ENCODE measurements at regions not wholly inside any gene's neighbourhood (a gene's known extent, or its start where the extent isn't known, plus 50 kb on each side); places are given as distances from the start of the nearest gene placed in this dataset.

DNA sequence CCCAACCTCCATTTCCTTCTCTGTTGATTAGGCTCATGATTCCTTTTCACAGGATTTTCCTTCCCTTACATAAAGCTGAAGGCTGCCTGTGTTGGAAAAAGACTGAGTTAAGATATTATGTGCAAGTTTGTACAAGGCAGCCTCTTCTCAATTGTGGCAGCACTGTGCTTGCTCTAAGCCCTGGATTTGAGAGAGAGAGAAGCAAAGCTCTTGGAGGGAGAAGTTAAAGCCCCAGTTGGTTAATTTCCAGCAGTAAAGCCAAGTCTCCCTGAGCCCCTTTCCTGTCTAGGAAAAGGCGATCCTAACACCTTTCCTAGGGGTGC lies 128.3 kb upstream of the SESN3 start:
- Histone ChIP-seq H3K4me1 (no peaks in the 10 kb centered on the region), H3K9me3 (no peaks in the 10 kb centered on the region), H3K36me3 (no peaks in the 10 kb centered on the region), H3K27me3 (no peaks in the 10 kb centered on the region), H3K27ac (no peak overlapping the region), H3K4me3 (replicated peaks in 1 of 3) (no peak overlapping the region)
- 100% methylated on average over 1 of the region's 1 CpG for WGBS, 2 donors
- DNase-seq = no peak
- TF ChIP-seq, protein P1, sequence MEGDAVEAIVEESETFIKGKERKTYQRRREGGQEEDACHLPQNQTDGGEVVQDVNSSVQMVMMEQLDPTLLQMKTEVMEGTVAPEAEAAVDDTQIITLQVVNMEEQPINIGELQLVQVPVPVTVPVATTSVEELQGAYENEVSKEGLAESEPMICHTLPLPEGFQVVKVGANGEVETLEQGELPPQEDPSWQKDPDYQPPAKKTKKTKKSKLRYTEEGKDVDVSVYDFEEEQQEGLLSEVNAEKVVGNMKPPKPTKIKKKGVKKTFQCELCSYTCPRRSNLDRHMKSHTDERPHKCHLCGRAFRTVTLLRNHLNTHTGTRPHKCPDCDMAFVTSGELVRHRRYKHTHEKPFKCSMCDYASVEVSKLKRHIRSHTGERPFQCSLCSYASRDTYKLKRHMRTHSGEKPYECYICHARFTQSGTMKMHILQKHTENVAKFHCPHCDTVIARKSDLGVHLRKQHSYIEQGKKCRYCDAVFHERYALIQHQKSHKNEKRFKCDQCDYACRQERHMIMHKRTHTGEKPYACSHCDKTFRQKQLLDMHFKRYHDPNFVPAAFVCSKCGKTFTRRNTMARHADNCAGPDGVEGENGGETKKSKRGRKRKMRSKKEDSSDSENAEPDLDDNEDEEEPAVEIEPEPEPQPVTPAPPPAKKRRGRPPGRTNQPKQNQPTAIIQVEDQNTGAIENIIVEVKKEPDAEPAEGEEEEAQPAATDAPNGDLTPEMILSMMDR (IDR thresholded peaks at IDR 0.05) = no peak
- TF ChIP-seq POLR2A (IDR thresholded peaks at IDR 0.05) = no peak
- intact Hi-C loops (cut with DNase I) = no loop called here

DNA sequence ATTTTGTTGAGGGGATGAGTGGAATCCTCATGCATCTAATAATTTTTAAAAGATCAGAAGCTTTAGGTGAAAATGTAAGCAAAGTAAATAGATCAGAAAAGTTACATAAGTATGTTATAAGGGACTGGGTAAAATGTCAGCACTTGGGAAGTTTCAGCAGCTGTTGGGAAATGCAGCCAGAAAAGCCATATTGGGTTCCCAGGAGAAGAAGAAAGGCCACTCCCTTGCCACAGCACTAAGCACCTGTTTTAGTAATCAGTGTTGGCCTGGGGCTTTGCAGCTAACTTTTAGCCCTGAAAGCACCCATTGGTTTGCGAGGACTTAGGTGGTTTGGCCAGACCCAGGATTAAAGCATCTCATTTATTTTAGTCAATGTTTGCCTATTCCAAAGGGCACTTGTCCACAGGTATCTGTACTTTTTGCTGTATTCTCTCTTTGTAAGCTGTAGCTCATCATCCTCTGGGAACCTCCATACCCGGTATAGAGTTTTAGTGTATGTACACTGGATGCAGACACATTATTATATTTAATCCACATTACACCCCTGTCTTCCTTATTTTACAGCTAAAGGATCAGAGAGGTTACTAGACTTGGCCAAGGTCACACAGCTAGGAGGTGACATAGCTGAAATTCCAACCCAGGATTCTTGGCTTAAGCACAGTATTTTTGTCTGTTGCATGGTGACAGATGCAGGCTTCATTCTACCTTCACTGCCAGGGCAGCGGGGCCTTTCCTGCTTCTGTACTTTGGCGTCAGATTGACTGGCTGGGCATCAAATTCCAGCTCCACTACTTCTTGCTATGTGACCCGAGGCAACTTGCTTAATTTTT lies 127.7 kb upstream of the SESN3 start:
- no peak overlapping the region for H3K4me3 ChIP-seq (replicated peaks in 1 of 3)
- TF ChIP-seq POLR2A (IDR thresholded peaks at IDR 0.05) = no peak
- TF ChIP-seq, protein P1 (IDR thresholded peaks at IDR 0.05) = no peak
- H3K9me3 ChIP-seq = no peaks in the 10 kb centered on the region
- no peaks in the 10 kb centered on the region for H3K36me3 ChIP-seq
- H3K27ac ChIP-seq = no peak overlapping the region
- no peaks in the 10 kb centered on the region for H3K4me1 ChIP-seq
- intact Hi-C loops (cut with DNase I) = no loop called here
- no peaks in the 10 kb centered on the region for H3K27me3 ChIP-seq
- WGBS, 2 donors = 48 to 54% methylated on average over 5 of the region's 5 CpGs
- peak; percentile 20 to 70 for DNase-seq

DNA sequence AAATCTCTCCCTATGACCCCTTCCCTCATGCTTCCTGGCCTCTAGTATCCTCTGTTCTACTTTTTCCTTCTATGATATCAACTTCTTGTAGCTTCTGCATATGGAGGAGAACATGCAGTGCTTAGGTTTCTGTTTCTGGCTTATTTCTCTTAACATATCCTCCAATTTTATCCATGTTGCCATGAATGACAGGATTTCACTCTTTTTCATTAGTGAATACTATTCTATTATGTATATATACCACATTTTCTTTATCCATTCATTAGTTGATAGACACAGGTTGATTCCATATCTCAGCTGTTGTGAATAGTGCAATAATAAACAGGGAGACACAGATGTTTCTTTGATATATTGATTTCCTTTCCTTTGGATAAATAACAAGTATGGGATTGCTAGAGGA lies 123.3 kb upstream of the SESN3 start:
- Histone ChIP-seq H3K4me1 (no peaks in the 10 kb centered on the region), H3K36me3 (no peaks in the 10 kb centered on the region), H3K9me3 (no peaks in the 10 kb centered on the region), H3K4me3 (replicated peaks in 1 of 3) (no peak overlapping the region), H3K27ac (no peak overlapping the region), H3K27me3 (no peaks in the 10 kb centered on the region)
- intact Hi-C loops (cut with DNase I) = no loop called here
- no peak for TF ChIP-seq POLR2A (IDR thresholded peaks at IDR 0.05)
- TF ChIP-seq, protein P1 (IDR thresholded peaks at IDR 0.05) = no peak
- DNase-seq = no peak

DNA sequence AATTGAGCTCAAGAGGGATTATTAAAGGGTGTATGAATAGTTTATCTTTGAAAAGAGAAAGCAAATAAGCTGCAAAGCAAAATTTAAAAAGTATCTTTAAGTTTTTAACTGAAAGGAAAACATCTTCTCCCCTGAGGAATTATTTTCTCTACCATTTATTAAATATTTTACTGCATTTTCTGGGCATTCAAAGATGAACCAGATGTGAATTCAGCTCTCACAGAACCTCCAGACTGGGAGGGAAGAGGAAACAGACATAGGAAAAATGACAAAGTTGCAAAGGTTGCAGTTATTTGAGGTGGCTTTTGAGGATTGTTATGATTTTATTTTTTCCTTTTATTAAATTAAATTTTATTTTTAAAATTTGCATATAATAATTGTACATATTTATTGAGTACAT lies 122.7 kb upstream of the SESN3 start:
- Histone ChIP-seq H3K27ac (no peak overlapping the region), H3K9me3 (no peaks in the 10 kb centered on the region), H3K4me1 (no peaks in the 10 kb centered on the region), H3K27me3 (no peaks in the 10 kb centered on the region), H3K4me3 (replicated peaks in 1 of 3) (no peak overlapping the region), H3K36me3 (no peaks in the 10 kb centered on the region)
- no peak for DNase-seq
- intact Hi-C loops (cut with DNase I) = no loop called here
- TF ChIP-seq, protein P1 (IDR thresholded peaks at IDR 0.05) = no peak
- TF ChIP-seq POLR2A (IDR thresholded peaks at IDR 0.05) = no peak

DNA sequence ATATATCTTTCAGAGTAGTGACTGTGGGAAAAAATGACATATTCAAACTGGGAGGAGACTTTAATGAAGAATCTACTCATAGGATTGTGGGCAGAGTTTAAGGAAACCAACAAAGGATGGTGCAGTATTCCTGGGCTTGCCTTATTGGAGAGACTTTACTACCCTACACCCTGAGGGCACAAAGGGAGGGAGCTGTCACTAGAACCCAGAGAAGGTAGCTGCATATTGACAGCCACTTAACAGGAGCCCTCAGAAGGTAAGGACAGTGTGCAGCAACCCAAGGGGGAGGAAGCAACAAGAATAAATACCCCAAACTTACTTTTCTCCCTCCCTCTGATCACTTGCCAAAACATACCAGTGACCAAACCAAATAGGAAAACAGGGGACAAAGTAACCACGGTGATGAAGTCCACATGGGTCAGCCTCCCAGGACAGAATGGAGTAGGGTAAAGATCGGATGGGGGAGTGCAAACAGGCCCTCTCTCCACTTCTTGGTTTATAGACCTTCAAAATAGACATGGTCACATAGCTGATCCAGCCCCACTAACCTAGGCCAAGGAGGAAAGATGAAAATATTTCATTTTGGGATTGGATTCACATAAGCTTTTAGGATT lies 121.8 kb upstream of the SESN3 start:
- no peak for DNase-seq

More for the DNA sequence above, 121.8 kb upstream of the SESN3 start:
- Histone ChIP-seq H3K27me3 (no peaks in the 10 kb centered on the region), H3K4me3 (replicated peaks in 1 of 3) (no peak overlapping the region), H3K9me3 (no peaks in the 10 kb centered on the region), H3K36me3 (no peaks in the 10 kb centered on the region), H3K4me1 (no peaks in the 10 kb centered on the region), H3K27ac (no peak overlapping the region)
- 72 to 77% methylated on average over 2 of the region's 2 CpGs for WGBS, 2 donors
- intact Hi-C loops (cut with DNase I) = no loop called here
- TF ChIP-seq, protein P1 (IDR thresholded peaks at IDR 0.05) = no peak
- no peak for TF ChIP-seq POLR2A (IDR thresholded peaks at IDR 0.05)
